Duodenal mucosa (tissue), 2 donors: ENCODE measurements at regions not wholly inside any gene's neighbourhood (a gene's known extent, or its start where the extent isn't known, plus 50 kb on each side); places are given as distances from the start of the nearest gene placed in this dataset.
"Not testable (repeated sequence)": the region's sequence is repeated elsewhere in the genome, so short reads cannot be mapped to it uniquely, and the experiment has no call there.

Experiments
- H3K27ac ChIP-seq: one replicate; pipeline ENCODE4 v1.7.0; 2013; ENCODE audit warnings: low read depth, low read length
- H3K27me3 ChIP-seq, 2 donors: one replicate each; pipeline ENCODE4 v1.7.0; 2013; ENCODE audit warnings: low read length in 2 of 2, control low read depth in 1 of 2; ENCODE audit not compliant: insufficient read depth in 2 of 2, control insufficient read depth in 1 of 2
- H3K36me3 ChIP-seq, 2 donors: one replicate each; pipeline ENCODE4 v1.7.0; 2013; ENCODE audit warnings: low read length in 2 of 2, control low read depth in 1 of 2; ENCODE audit not compliant: insufficient read depth in 2 of 2, control insufficient read depth in 1 of 2
- H3K4me1 ChIP-seq, 2 donors: one replicate each; pipeline ENCODE4 v1.7.0; 2013; ENCODE audit warnings: low read length in 2 of 2, control low read depth in 1 of 2; ENCODE audit not compliant: insufficient read depth in 2 of 2, control insufficient read depth in 1 of 2
- H3K4me3 ChIP-seq, 2 donors: one replicate each; pipeline ENCODE4 v1.7.0; 2013; ENCODE audit warnings: low read length in 2 of 2, low read depth in 1 of 2
- H3K9ac ChIP-seq, 2 donors: one replicate each; pipeline ENCODE4 v1.7.0; 2013; ENCODE audit warnings: low read length in 2 of 2, low read depth in 1 of 2
- H3K9me3 ChIP-seq, 2 donors: one replicate each; pipeline ENCODE4 v1.7.0; 2013; ENCODE audit warnings: low read length in 2 of 2, control low read depth in 1 of 2; ENCODE audit not compliant: control insufficient read depth in 1 of 2

GRCh38 chr5:82873452-82873851 lies 203.7 kb downstream of the TMEM167A start:
- H3K4me1 ChIP-seq, result no peaks in the 10 kb centered on the region
- H3K36me3 ChIP-seq, result no peaks in the 10 kb centered on the region
- H3K27ac ChIP-seq, result no peak overlapping the region
- H3K9ac ChIP-seq, result no peak overlapping the region
- H3K9me3 ChIP-seq, result no peaks in the 10 kb centered on the region
- H3K4me3 ChIP-seq, result no peak overlapping the region
- H3K27me3 ChIP-seq, result no peaks in the 10 kb centered on the region

- not testable (repeated sequence) for H3K9me3 ChIP-seq, H3K9ac ChIP-seq, H3K4me1 ChIP-seq, H3K27ac ChIP-seq, H3K4me3 ChIP-seq, H3K36me3 ChIP-seq, H3K27me3 ChIP-seq
Observed at GRCh38 chr5:82872321-82873288, 204.6 kb downstream of the TMEM167A start.

DNA sequence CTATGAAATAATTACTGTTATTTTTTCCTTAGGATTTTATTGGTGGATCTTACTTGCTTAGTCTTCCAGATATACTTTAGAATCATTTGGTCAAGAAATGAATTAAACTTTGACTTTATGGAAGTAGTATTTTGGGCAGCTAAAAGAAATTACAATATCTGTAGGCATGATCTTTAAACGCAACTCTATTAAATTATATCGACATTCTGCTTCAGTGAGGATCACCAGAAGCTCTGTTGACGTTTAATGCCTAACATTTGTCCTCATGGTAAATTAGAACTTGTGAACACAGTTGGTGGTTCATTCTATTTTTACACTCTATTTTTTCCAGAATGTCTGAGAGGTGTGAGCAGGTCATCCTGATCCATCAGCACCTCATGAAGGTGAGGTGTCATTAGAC lies 211.6 kb downstream of the TMEM167A start:
- H3K4me3 ChIP-seq, result no peak overlapping the region
- no peak overlapping the region for H3K27ac ChIP-seq
- H3K4me1 ChIP-seq, result no peaks in the 10 kb centered on the region
- no peaks in the 10 kb centered on the region for H3K27me3 ChIP-seq
- no peak overlapping the region for H3K9ac ChIP-seq
- no peaks in the 10 kb centered on the region for H3K9me3 ChIP-seq
- no peaks in the 10 kb centered on the region for H3K36me3 ChIP-seq

DNA sequence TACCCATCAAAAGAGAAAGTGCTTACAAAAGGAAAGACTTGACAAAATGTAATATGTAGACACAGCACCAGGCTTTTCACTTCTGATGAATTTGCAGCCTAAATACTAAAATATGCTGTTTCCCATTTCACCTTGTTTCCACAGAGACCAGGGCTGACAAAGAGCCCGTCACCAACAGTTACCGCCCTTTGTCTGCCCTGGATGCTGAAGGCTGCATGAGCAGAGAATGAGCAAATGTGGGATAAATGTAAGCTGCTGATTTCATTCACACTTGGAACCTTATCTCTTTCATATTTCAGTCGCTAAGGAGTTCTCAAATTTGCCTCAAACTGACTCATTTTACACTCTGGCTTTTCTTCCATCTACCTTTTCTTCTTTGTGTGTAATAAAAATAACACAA lies 213.9 kb downstream of the TMEM167A start:
- no peak overlapping the region for H3K4me3 ChIP-seq
- no peak overlapping the region for H3K27ac ChIP-seq
- H3K27me3 ChIP-seq, result no peaks in the 10 kb centered on the region
- no peaks in the 10 kb centered on the region for H3K36me3 ChIP-seq
- no peak overlapping the region for H3K9ac ChIP-seq
- no peaks in the 10 kb centered on the region for H3K9me3 ChIP-seq
- no peaks in the 10 kb centered on the region for H3K4me1 ChIP-seq

GRCh38 chr5:82862711-82863110 lies 214.5 kb downstream of the TMEM167A start:
- Histone ChIP-seq H3K9me3 (no peaks in the 10 kb centered on the region), H3K27ac (no peak overlapping the region)

DNA sequence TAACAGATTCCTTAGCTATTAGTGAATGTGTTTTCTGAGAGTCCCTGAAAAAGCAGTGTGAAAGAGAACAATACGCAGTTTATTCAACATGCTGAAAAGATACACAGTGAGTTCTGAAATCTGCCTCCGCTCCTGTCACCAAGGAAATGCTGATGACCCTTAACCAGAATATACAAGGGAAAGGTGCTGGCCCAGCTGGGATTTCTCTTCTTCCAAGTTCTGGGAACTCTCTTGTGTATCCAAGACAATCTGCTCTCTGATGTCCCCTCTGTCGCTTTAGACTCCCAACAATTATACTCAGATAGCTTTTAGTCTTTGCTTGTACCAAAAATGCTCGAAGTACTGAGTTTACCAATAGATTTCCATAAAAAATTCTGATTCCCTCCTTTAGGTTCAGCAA lies 214.9 kb downstream of the TMEM167A start:
- Histone ChIP-seq H3K27me3 (no peaks in the 10 kb centered on the region), H3K27ac (no peak overlapping the region), H3K4me3 (no peak overlapping the region), H3K9me3 (no peaks in the 10 kb centered on the region), H3K4me1 (no peaks in the 10 kb centered on the region), H3K36me3 (no peaks in the 10 kb centered on the region), H3K9ac (no peak overlapping the region)

More at GRCh38 chr5:82862711-82863110, 214.5 kb downstream of the TMEM167A start:
- H3K27me3 ChIP-seq, result no peaks in the 10 kb centered on the region
- no peaks in the 10 kb centered on the region for H3K4me1 ChIP-seq
- H3K36me3 ChIP-seq, result no peaks in the 10 kb centered on the region
- H3K4me3 ChIP-seq, result no peak overlapping the region
- no peak overlapping the region for H3K9ac ChIP-seq

DNA sequence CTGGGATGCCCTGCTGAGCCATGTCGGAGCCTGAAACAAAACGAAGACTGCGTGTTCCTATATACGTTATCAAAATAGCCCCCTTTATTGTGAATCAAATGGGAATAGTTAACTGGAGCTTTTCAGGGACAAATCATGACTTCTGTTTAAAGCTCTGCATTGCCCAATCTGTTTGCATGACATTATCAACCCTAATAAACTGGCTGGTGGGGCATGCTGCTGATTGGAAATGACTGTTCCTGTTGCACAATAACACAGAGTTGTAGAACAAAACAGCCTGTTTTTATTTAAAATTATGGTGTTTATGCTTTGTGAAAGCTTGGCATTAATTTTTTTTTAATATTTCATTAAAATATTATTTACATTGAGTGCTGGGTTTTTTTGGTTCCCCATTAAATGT lies 215.5 kb downstream of the TMEM167A start:
- no peak overlapping the region for H3K4me3 ChIP-seq
- no peaks in the 10 kb centered on the region for H3K36me3 ChIP-seq
- H3K27ac ChIP-seq, result no peak overlapping the region

GRCh38 chr5:82859451-82860140 lies 217.6 kb downstream of the TMEM167A start:
- H3K4me1 ChIP-seq, result no peaks in the 10 kb centered on the region
- no peak overlapping the region for H3K9ac ChIP-seq
- H3K27me3 ChIP-seq, result no peaks in the 10 kb centered on the region
- H3K27ac ChIP-seq, result no peak overlapping the region
- no peak overlapping the region for H3K4me3 ChIP-seq
- H3K36me3 ChIP-seq, result no peaks in the 10 kb centered on the region
- H3K9me3 ChIP-seq, result no peaks in the 10 kb centered on the region

More for the DNA sequence above, 215.5 kb downstream of the TMEM167A start:
- H3K4me1 ChIP-seq, result no peaks in the 10 kb centered on the region
- H3K27me3 ChIP-seq, result no peaks in the 10 kb centered on the region
- H3K9ac ChIP-seq, result no peak overlapping the region
- no peaks in the 10 kb centered on the region for H3K9me3 ChIP-seq

- H3K9me3 ChIP-seq, result no peaks in the 10 kb centered on the region
- H3K9ac ChIP-seq, result no peak overlapping the region
- no peaks in the 10 kb centered on the region for H3K36me3 ChIP-seq
- H3K4me1 ChIP-seq, result no peaks in the 10 kb centered on the region
- no peaks in the 10 kb centered on the region for H3K27me3 ChIP-seq
- H3K27ac ChIP-seq, result no peak overlapping the region
- no peak overlapping the region for H3K4me3 ChIP-seq
Observed at GRCh38 chr5:82858151-82859025, 218.8 kb downstream of the TMEM167A start.
